SK-N-SH (cell line): ENCODE measurements at regions not wholly inside any gene's neighbourhood (a gene's known extent, or its start where the extent isn't known, plus 50 kb on each side); places are given as distances from the start of the nearest gene placed in this dataset.

Experiments used
- CTCF ChIA-PET: fragments of 300-600, 350-600 bp; formaldehyde crosslinking; extraction: SDS; loops from one replicate; lab custom pipeline; 2021; lab: Yijun Ruan, JAX
- POLR2A ChIA-PET: fragments of 350-600 bp; sonication (Branson Sonifier 250); formaldehyde crosslinking; extraction: SDS; loops from one replicate; lab custom pipeline; 2020; ENCODE audit warnings: antibody characterized with exemption, inconsistent platforms; lab: Yijun Ruan, JAX
- DNase-seq: peaks from one replicate; pipeline ENCODE4 v3.0.0; 2012
- H2AFZ ChIP-seq: fragments of 200-600 bp; sonication (generic); 2 replicates; pipeline ENCODE4 v1.8.1; 2016; ENCODE audit warnings: antibody characterized with exemption, mild to moderate bottlenecking, low read depth
- H3F3A ChIP-seq: fragments of 200-600 bp; sonication (generic); replicated peaks from 2 replicates; pipeline ENCODE3; 2016; ENCODE audit warnings: antibody characterized with exemption, mild to moderate bottlenecking; ENCODE audit not compliant: insufficient read depth
- H3K27ac ChIP-seq, 2 experiments: fragments of 200-500 bp in 1 of 2; fragments of 200-600 bp in 1 of 2; sonication (Bioruptor generic) in 1 of 2; sonication (generic), shearing (Covaris generic) in 1 of 2; 2 replicates each; pipeline versions ENCODE4 v1.5.1 to v1.6.1; 2014 to 2016; ENCODE audit warnings: low read depth in 2 of 2, inconsistent platforms in 1 of 2, low read length in 1 of 2, mild to moderate bottlenecking in 1 of 2, mixed read lengths in 1 of 2
- H3K27me3 ChIP-seq: fragments of 200-600 bp; sonication (generic), shearing (Covaris generic); 2 replicates; pipeline ENCODE4 v1.6.1; 2016; ENCODE audit warnings: mixed run types; ENCODE audit not compliant: insufficient read depth
- H3K36me3 ChIP-seq, 2 experiments: fragments of 200-500 bp in 1 of 2; fragments of 200-600 bp in 1 of 2; sonication (Bioruptor generic) in 1 of 2; sonication (generic) in 1 of 2; replicated peaks in 1 of 2; 2 replicates each; pipeline versions ENCODE3 to v1.5.1; 2014 to 2016; ENCODE audit warnings: low read length in 1 of 2, mild to moderate bottlenecking in 1 of 2; ENCODE audit not compliant: insufficient read depth in 2 of 2, control insufficient read depth in 1 of 2
- H3K4me1 ChIP-seq, 2 experiments: fragments of 200-500 bp in 1 of 2; fragments of 200-600 bp in 1 of 2; sonication (Bioruptor generic) in 1 of 2; sonication (generic), shearing (Covaris generic) in 1 of 2; 2 replicates each; pipeline versions ENCODE4 v1.5.1 to v1.6.1; 2014 to 2016; ENCODE audit warnings: low read depth in 1 of 2, low read length in 1 of 2, mixed run types in 1 of 2; ENCODE audit not compliant: insufficient read depth in 2 of 2, control insufficient read depth in 1 of 2
- H3K4me2 ChIP-seq: fragments of 200-600 bp; sonication (generic), shearing (Covaris generic); 2 replicates; pipeline ENCODE4 v1.6.1; 2017; ENCODE audit warnings: mixed run types
- H3K4me3 ChIP-seq, 2 experiments: fragments of 200-500 bp in 1 of 2; fragments of 200-600 bp in 1 of 2; sonication (Bioruptor generic) in 1 of 2; sonication (generic), shearing (Covaris generic) in 1 of 2; 2 replicates each; pipeline versions ENCODE4 v1.5.1 to v1.8.1; 2014 to 2016; ENCODE audit warnings: low read depth in 2 of 2, inconsistent platforms in 1 of 2, low read length in 1 of 2, mild to moderate bottlenecking in 1 of 2, mixed read lengths in 1 of 2, moderate library complexity in 1 of 2
- H3K79me2 ChIP-seq: fragments of 200-600 bp; sonication (generic); 2 replicates; pipeline ENCODE4 v1.8.1; 2017; ENCODE audit warnings: mild to moderate bottlenecking; ENCODE audit not compliant: insufficient read depth
- H3K9ac ChIP-seq: fragments of 200-600 bp; sonication (generic); 2 replicates; pipeline ENCODE4 v1.6.1; 2017; ENCODE audit warnings: mixed run types
- H3K9me2 ChIP-seq: fragments of 200-600 bp; sonication (generic); 2 replicates; pipeline ENCODE4 v1.6.1; 2017; ENCODE audit warnings: mixed run types
- H3K9me3 ChIP-seq: fragments of 200-600 bp; sonication (generic); 2 replicates; pipeline ENCODE4 v1.6.1; 2017; ENCODE audit warnings: mixed run types, mild to moderate bottlenecking, moderate library complexity
- H4K20me1 ChIP-seq: fragments of 200-600 bp; sonication (generic); 2 replicates; pipeline ENCODE4 v1.6.1; 2017; ENCODE audit warnings: mild to moderate bottlenecking, mixed run types; ENCODE audit not compliant: insufficient read depth
- CTCF ChIP-seq: fragments of 200-600 bp; sonication (generic); IDR thresholded peaks from 2 replicates; pipeline ENCODE4 v1.6.1; 2017; ENCODE audit warnings: antibody characterized with exemption, mild to moderate bottlenecking, moderate library complexity
- EP300 ChIP-seq, 2 experiments: IDR thresholded peaks; 2 replicates each; pipeline versions ENCODE4 v1.4.0 to v1.6.1; 2012; ENCODE audit warnings: borderline replicate concordance in 1 of 2, low read depth in 1 of 2, low read length in 1 of 2
- GABPA ChIP-seq: IDR thresholded peaks from 2 replicates; pipeline ENCODE4 v1.4.0; 2012; ENCODE audit warnings: low read depth, mild to moderate bottlenecking
- NFIC ChIP-seq: IDR thresholded peaks from 2 replicates; pipeline ENCODE4 v1.4.0; 2012; ENCODE audit warnings: borderline replicate concordance
- RAD21 ChIP-seq: IDR thresholded peaks from 2 replicates; pipeline ENCODE4 v1.6.1; 2012; ENCODE audit warnings: mild to moderate bottlenecking, low read length
- USF1 ChIP-seq: IDR thresholded peaks from 2 replicates; pipeline ENCODE4 v1.4.0; 2012; ENCODE audit warnings: low read depth, borderline replicate concordance
- USF2 ChIP-seq: fragments of 150-350 bp; IDR thresholded peaks from 2 replicates; pipeline ENCODE4 v1.6.1; 2017; ENCODE audit warnings: antibody characterized with exemption, low read length, low read depth, borderline replicate concordance
- WGBS: methylation state at CpG from one replicate; pipeline ENCODE4 v1.1.6; 2017; ENCODE audit warnings: low lambda C conversion rate; 5-methylcytosine and 5-hydroxymethylcytosine counted together
- TF ChIP-seq, protein P1 (sequence below): IDR thresholded peaks from 2 replicates; pipeline ENCODE4 v1.4.0; 2012; ENCODE audit warnings: low read depth, borderline replicate concordance
- TF ChIP-seq, protein P2 (sequence below): IDR thresholded peaks from 2 replicates; pipeline ENCODE4 v1.6.1; 2012; ENCODE audit warnings: mild to moderate bottlenecking, low read depth, low read length, moderate library complexity

GRCh38 chr7:7017707-7018280, 164.6 kb upstream of the C1GALT1 start:
- Histone ChIP-seq H3K27me3 (no peaks in the 10 kb centered on the region), H2AFZ (no peak overlapping the region), H3K9ac (no peak overlapping the region), H3K4me2 (no peak overlapping the region), H3K36me3 (no peaks in the 10 kb centered on the region), H3K9me3 (no peaks in the 10 kb centered on the region), H3K79me2 (no peaks in the 10 kb centered on the region), H3K4me3 (no peak overlapping the region), H3K4me1 (peaks cover 0 to 14% of the 10 kb centered on the region in 2 experiments; a peak in 2 of 4 replicates), H3F3A (no peaks in the 10 kb centered on the region), H3K9me2 (no peaks in the 10 kb centered on the region), H4K20me1 (no peaks in the 10 kb centered on the region), H3K27ac (no peak overlapping the region)
- ChIA-PET POLR2A (no interaction called here), CTCF (no interaction called here)
- DNase-seq: no peak
- TF ChIP-seq GABPA (no peak), USF1 (no peak), USF2 (no peak), RAD21 (no peak), CTCF (no peak), NFIC (no peak), EP300 (IDR thresholded peaks at IDR 0.05; ENCODE audit: borderline replicate concordance in 1 of 2, low read depth in 1 of 2, low read length in 1 of 2) (no peak)
- TF ChIP-seq, protein P1, sequence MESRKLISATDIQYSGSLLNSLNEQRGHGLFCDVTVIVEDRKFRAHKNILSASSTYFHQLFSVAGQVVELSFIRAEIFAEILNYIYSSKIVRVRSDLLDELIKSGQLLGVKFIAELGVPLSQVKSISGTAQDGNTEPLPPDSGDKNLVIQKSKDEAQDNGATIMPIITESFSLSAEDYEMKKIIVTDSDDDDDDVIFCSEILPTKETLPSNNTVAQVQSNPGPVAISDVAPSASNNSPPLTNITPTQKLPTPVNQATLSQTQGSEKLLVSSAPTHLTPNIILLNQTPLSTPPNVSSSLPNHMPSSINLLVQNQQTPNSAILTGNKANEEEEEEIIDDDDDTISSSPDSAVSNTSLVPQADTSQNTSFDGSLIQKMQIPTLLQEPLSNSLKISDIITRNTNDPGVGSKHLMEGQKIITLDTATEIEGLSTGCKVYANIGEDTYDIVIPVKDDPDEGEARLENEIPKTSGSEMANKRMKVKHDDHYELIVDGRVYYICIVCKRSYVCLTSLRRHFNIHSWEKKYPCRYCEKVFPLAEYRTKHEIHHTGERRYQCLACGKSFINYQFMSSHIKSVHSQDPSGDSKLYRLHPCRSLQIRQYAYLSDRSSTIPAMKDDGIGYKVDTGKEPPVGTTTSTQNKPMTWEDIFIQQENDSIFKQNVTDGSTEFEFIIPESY: no peak
- TF ChIP-seq, protein P2, sequence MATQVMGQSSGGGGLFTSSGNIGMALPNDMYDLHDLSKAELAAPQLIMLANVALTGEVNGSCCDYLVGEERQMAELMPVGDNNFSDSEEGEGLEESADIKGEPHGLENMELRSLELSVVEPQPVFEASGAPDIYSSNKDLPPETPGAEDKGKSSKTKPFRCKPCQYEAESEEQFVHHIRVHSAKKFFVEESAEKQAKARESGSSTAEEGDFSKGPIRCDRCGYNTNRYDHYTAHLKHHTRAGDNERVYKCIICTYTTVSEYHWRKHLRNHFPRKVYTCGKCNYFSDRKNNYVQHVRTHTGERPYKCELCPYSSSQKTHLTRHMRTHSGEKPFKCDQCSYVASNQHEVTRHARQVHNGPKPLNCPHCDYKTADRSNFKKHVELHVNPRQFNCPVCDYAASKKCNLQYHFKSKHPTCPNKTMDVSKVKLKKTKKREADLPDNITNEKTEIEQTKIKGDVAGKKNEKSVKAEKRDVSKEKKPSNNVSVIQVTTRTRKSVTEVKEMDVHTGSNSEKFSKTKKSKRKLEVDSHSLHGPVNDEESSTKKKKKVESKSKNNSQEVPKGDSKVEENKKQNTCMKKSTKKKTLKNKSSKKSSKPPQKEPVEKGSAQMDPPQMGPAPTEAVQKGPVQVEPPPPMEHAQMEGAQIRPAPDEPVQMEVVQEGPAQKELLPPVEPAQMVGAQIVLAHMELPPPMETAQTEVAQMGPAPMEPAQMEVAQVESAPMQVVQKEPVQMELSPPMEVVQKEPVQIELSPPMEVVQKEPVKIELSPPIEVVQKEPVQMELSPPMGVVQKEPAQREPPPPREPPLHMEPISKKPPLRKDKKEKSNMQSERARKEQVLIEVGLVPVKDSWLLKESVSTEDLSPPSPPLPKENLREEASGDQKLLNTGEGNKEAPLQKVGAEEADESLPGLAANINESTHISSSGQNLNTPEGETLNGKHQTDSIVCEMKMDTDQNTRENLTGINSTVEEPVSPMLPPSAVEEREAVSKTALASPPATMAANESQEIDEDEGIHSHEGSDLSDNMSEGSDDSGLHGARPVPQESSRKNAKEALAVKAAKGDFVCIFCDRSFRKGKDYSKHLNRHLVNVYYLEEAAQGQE: no peak
- 43% methylated on average over 4 of the region's 4 CpGs for WGBS
